Tibial nerve (tissue), 4 donors: ENCODE measurements at regions not wholly inside any gene's neighbourhood (a gene's known extent, or its start where the extent isn't known, plus 50 kb on each side); places are given as distances from the start of the nearest gene placed in this dataset.

Experiments
- DNase-seq, 2 donors: peaks; one replicate each; pipeline ENCODE4 v3.0.0-alpha.2; 2019; ENCODE audit warnings: low spot score in 2 of 2
- H3K27ac ChIP-seq, 4 donors: fragments of 200-600 bp; sonication (generic) in 3 of 4; one replicate each; pipeline ENCODE4 v1.5.1; 2017 to 2019; ENCODE audit warnings: mild to moderate bottlenecking in 1 of 4
- H3K27me3 ChIP-seq, 2 donors: fragments of 200-600 bp; sonication (generic) in 1 of 2; one replicate each; pipeline versions ENCODE4 v1.5.1 to v1.6.0; 2017 to 2019
- H3K36me3 ChIP-seq, 3 donors: fragments of 200-600 bp; sonication (generic); one replicate each; pipeline ENCODE4 v1.5.1; 2018 to 2019
- H3K4me1 ChIP-seq, 4 donors: fragments of 200-600 bp; sonication (generic) in 3 of 4; one replicate each; pipeline ENCODE4 v1.5.1; 2017 to 2019
- H3K4me3 ChIP-seq, 4 donors: fragments of 200-600 bp; sonication (generic) in 3 of 4; one replicate each; pipeline ENCODE4 v1.5.1; 2017 to 2019; ENCODE audit warnings: mild to moderate bottlenecking in 1 of 4, moderate library complexity in 1 of 4
- H3K9me3 ChIP-seq, 4 donors: fragments of 200-600 bp; sonication (generic) in 3 of 4; one replicate each; pipeline ENCODE4 v1.5.1; 2017 to 2019
- EP300 ChIP-seq, 2 donors: sonication (generic); formaldehyde crosslinking; IDR thresholded peaks; one replicate each; pipeline ENCODE4 v1.6.1; 2017; ENCODE audit warnings: antibody characterized with exemption in 2 of 2, mild to moderate bottlenecking in 1 of 2
- POLR2A ChIP-seq, 2 donors: fragments of 450-650 bp; IDR thresholded peaks; one replicate each; pipeline ENCODE4 v1.6.1; 2017; ENCODE audit warnings: antibody characterized with exemption in 2 of 2, mild to moderate bottlenecking in 2 of 2, moderate library complexity in 2 of 2
- WGBS, 2 donors: methylation state at CpG; one replicate each; pipeline ENCODE4 v1.1.5; 2018; 5-methylcytosine and 5-hydroxymethylcytosine counted together
- TF ChIP-seq, protein P1 (sequence below), 5 experiments: fragments of 200-600 bp in 3 of 5; fragments of 450-650 bp in 2 of 5; sonication (generic) in 3 of 5; IDR thresholded peaks; one replicate each; pipeline ENCODE4 v1.5.1; 2016 to 2019; ENCODE audit warnings: antibody characterized with exemption in 5 of 5, mild to moderate bottlenecking in 3 of 5, moderate library complexity in 2 of 5

DNA sequence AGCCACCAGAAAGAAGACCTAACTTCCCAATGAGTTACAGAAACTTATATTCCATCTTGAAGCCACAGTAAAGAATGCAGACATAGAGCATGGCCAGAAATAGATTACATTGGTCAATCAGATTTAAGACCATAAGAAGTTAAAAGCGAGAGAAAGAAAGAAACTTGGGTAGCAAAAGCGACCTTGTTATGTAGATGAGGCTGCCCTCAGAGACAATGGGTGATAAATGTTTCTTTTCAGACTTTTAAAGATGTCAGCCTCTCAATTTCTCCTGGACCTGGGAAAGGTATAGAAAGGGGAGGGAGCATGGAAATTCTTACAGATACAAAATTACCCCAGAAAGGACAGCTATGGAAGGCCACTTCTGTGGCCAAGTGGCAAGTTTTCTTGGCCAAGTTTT lies 732.6 kb upstream of the LUZP2 start:
- no peaks in the 10 kb centered on the region for H3K27me3 ChIP-seq
- no peaks in the 10 kb centered on the region for H3K36me3 ChIP-seq
- H3K27ac ChIP-seq = no peak overlapping the region
- WGBS, 2 donors = 84 to 85% methylated on average over 2 of the region's 2 CpGs
- H3K4me1 ChIP-seq = no peaks in the 10 kb centered on the region
- peaks cover 0 to 4% (median 0%) of the 10 kb centered on the region in 4 donors for H3K9me3 ChIP-seq
- DNase-seq = no peak
- no peak for TF ChIP-seq POLR2A (IDR thresholded peaks at IDR 0.05)
- no peak for TF ChIP-seq EP300 (IDR thresholded peaks at IDR 0.05)
- TF ChIP-seq, protein P1, sequence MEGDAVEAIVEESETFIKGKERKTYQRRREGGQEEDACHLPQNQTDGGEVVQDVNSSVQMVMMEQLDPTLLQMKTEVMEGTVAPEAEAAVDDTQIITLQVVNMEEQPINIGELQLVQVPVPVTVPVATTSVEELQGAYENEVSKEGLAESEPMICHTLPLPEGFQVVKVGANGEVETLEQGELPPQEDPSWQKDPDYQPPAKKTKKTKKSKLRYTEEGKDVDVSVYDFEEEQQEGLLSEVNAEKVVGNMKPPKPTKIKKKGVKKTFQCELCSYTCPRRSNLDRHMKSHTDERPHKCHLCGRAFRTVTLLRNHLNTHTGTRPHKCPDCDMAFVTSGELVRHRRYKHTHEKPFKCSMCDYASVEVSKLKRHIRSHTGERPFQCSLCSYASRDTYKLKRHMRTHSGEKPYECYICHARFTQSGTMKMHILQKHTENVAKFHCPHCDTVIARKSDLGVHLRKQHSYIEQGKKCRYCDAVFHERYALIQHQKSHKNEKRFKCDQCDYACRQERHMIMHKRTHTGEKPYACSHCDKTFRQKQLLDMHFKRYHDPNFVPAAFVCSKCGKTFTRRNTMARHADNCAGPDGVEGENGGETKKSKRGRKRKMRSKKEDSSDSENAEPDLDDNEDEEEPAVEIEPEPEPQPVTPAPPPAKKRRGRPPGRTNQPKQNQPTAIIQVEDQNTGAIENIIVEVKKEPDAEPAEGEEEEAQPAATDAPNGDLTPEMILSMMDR (IDR thresholded peaks at IDR 0.05) = no peak
- H3K4me3 ChIP-seq = no peak overlapping the region

- WGBS, 2 donors = 87 to 90% methylated on average over 2 of the region's 2 CpGs
- DNase-seq = no peak
- TF ChIP-seq, protein P1 (IDR thresholded peaks at IDR 0.05) = no peak
- no peak for TF ChIP-seq POLR2A (IDR thresholded peaks at IDR 0.05)
- TF ChIP-seq EP300 (IDR thresholded peaks at IDR 0.05) = no peak
- H3K36me3 ChIP-seq = no peaks in the 10 kb centered on the region
- H3K4me3 ChIP-seq = no peak overlapping the region
- peaks cover 0 to 4% (median 0%) of the 10 kb centered on the region in 4 donors for H3K9me3 ChIP-seq
- no peaks in the 10 kb centered on the region for H3K4me1 ChIP-seq
- H3K27me3 ChIP-seq = no peaks in the 10 kb centered on the region
- H3K27ac ChIP-seq = no peak overlapping the region
These were observed 731.1 kb upstream of the LUZP2 start for GRCh38 chr11:23765682-23766252.

DNA sequence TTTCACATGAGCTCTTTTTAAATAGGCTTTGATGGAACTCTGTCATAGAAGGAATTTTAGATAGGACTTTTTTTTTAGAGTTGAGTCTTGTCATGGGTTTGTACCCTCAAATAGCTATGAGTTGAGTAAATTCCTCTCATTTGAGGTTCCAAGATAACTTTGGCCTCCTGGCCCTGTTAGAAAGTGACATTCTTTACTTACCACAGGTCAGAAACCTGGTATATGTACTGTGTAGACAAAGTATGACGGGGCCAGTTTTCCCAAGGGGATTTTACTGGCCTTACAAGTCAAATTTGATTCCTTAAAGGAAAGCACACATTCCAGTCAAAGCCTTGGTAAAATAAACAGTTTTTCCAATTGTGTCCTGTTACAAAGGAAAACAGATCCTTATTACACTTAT lies 729.3 kb upstream of the LUZP2 start:
- 20 to 68% methylated on average over 1 of the region's 1 CpG for WGBS, 2 donors
- H3K27me3 ChIP-seq = no peaks in the 10 kb centered on the region
- H3K4me1 ChIP-seq = no peaks in the 10 kb centered on the region
- no peak overlapping the region for H3K4me3 ChIP-seq
- H3K27ac ChIP-seq = no peak overlapping the region
- H3K9me3 ChIP-seq = peaks cover 0 to 4% (median 0%) of the 10 kb centered on the region in 4 donors
- TF ChIP-seq POLR2A (IDR thresholded peaks at IDR 0.05) (no peak), EP300 (IDR thresholded peaks at IDR 0.05) (no peak)
- TF ChIP-seq, protein P1 (IDR thresholded peaks at IDR 0.05) = no peak
- DNase-seq = no peak
- H3K36me3 ChIP-seq = no peaks in the 10 kb centered on the region

DNA sequence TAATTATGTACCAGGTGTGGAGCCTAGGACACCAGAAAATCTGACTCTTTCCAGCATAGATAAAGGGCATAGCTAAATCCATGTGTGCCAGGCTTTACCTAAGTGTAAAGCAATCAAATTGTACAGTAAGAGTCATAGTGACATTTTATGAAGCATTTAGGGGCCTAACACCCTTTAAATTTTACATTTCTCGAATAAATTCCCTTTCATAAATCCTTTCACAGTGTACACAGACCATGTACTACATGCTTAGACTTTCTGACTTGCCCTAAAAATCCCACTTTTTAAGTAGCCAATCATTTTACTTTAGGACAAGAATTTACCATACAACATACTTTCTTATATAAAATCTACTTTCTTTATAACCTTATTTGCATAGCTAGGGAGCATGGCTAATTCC lies 727.6 kb upstream of the LUZP2 start:
- Histone ChIP-seq H3K36me3 (no peaks in the 10 kb centered on the region), H3K4me3 (no peak overlapping the region), H3K27me3 (no peaks in the 10 kb centered on the region), H3K9me3 (peaks cover 0 to 4% (median 0%) of the 10 kb centered on the region in 4 donors), H3K4me1 (no peaks in the 10 kb centered on the region), H3K27ac (no peak overlapping the region)
- DNase-seq = no peak
- WGBS, 2 donors = 89 to 94% methylated on average over 1 of the region's 1 CpG
- TF ChIP-seq EP300 (IDR thresholded peaks at IDR 0.05) (no peak), POLR2A (IDR thresholded peaks at IDR 0.05) (no peak)
- TF ChIP-seq, protein P1 (IDR thresholded peaks at IDR 0.05) = no peak

- WGBS, 2 donors = 15 to 23% methylated on average over 1 of the region's 1 CpG
- no peaks in the 10 kb centered on the region for H3K36me3 ChIP-seq
- no peak for TF ChIP-seq EP300 (IDR thresholded peaks at IDR 0.05)
- TF ChIP-seq POLR2A (IDR thresholded peaks at IDR 0.05) = no peak
- TF ChIP-seq, protein P1 (IDR thresholded peaks at IDR 0.05) = no peak
- H3K4me1 ChIP-seq = no peaks in the 10 kb centered on the region
- H3K27ac ChIP-seq = no peak overlapping the region
- no peak overlapping the region for H3K4me3 ChIP-seq
- H3K27me3 ChIP-seq = no peaks in the 10 kb centered on the region
- no peak for DNase-seq
- H3K9me3 ChIP-seq = peaks cover 0 to 4% (median 0%) of the 10 kb centered on the region in 4 donors
These were observed 724.8 kb upstream of the LUZP2 start for GRCh38 chr11:23772081-23772480.
